ENCODE measurements at regions not wholly inside any gene's neighbourhood (a gene's known extent, or its start where the extent isn't known, plus 50 kb on each side); places are given as distances from the start of the nearest gene placed in this dataset.
"Not testable (repeated sequence)": the region's sequence is repeated elsewhere in the genome, so short reads cannot be mapped to it uniquely, and the experiment has no call there.

DNA sequence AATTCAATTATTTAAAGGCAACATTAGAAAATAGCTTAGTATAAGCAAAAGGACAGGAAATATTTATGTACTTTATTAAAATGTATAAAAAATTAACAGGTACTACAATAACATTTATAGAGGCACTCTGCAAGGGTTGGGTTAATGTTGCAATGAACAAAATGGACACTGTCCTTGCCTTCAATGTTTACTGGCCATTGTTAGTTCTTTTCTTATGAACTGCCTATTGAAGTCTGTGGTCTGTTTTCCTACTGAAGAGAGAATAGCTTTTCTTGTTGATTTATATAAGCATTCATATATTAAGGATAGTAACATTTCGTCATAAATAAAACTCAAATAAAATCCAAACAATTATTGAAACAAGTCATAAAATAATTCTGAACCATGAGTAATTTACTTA, 135.3 kb upstream of the BEND6 start:
- TF ChIP-seq, protein P1, sequence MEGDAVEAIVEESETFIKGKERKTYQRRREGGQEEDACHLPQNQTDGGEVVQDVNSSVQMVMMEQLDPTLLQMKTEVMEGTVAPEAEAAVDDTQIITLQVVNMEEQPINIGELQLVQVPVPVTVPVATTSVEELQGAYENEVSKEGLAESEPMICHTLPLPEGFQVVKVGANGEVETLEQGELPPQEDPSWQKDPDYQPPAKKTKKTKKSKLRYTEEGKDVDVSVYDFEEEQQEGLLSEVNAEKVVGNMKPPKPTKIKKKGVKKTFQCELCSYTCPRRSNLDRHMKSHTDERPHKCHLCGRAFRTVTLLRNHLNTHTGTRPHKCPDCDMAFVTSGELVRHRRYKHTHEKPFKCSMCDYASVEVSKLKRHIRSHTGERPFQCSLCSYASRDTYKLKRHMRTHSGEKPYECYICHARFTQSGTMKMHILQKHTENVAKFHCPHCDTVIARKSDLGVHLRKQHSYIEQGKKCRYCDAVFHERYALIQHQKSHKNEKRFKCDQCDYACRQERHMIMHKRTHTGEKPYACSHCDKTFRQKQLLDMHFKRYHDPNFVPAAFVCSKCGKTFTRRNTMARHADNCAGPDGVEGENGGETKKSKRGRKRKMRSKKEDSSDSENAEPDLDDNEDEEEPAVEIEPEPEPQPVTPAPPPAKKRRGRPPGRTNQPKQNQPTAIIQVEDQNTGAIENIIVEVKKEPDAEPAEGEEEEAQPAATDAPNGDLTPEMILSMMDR (IDR thresholded peaks at IDR 0.05): no peak
- DNase-seq (ENCODE audit: low spot score): no peak
- no peaks in the 10 kb centered on the region for H3K27me3 ChIP-seq
- no peaks in the 10 kb centered on the region for H3K36me3 ChIP-seq
- no peak overlapping the region for H3K27ac ChIP-seq
- no peaks in the 10 kb centered on the region for H3K9me3 ChIP-seq
- H3K4me1 ChIP-seq: peaks cover 0 to 30% of the 10 kb centered on the region in 2 donors
- no peak overlapping the region for H3K4me3 ChIP-seq

DNA sequence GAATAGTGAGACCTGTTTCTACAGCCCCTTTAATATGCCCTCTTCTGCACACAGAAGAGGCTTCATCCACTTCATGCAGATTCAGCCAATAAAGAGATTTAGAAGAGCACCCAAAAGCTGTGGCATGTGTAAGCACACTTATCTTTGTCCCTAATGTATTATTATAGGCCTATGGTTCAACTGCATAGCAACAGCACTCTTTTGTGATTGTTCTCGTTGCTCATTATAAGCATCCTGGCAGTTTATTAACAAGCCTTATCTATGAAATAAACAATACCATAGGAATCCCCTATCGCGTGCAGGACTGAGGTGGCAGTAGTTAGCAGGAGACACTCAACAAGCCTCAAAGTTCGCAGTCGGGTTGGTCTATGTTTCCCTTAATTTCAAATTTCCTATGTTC, 138.5 kb upstream of the BEND6 start:
- H3K27me3 ChIP-seq: no peaks in the 10 kb centered on the region
- DNase-seq (ENCODE audit: low spot score): no peak
- H3K4me3 ChIP-seq: no peak overlapping the region
- H3K4me1 ChIP-seq: peaks cover 0 to 34% of the 10 kb centered on the region in 2 donors
- peak overlapping the region; percentile 66 to 86 for H3K27ac ChIP-seq
- H3K36me3 ChIP-seq: no peaks in the 10 kb centered on the region
- TF ChIP-seq, protein P1 (IDR thresholded peaks at IDR 0.05): no peak
- H3K9me3 ChIP-seq: no peaks in the 10 kb centered on the region

GRCh38 chr6:56815436-56815835, 139.5 kb upstream of the BEND6 start:
- peaks cover 0 to 25% of the 10 kb centered on the region in 2 donors for H3K4me1 ChIP-seq
- H3K9me3 ChIP-seq: no peaks in the 10 kb centered on the region
- no peaks in the 10 kb centered on the region for H3K36me3 ChIP-seq
- no peak for DNase-seq (ENCODE audit: low spot score)
- TF ChIP-seq, protein P1 (IDR thresholded peaks at IDR 0.05): no peak
- H3K27ac ChIP-seq: peak overlapping the region; percentile 66 to 86
- H3K27me3 ChIP-seq: no peaks in the 10 kb centered on the region
- H3K4me3 ChIP-seq: no peak overlapping the region

DNA sequence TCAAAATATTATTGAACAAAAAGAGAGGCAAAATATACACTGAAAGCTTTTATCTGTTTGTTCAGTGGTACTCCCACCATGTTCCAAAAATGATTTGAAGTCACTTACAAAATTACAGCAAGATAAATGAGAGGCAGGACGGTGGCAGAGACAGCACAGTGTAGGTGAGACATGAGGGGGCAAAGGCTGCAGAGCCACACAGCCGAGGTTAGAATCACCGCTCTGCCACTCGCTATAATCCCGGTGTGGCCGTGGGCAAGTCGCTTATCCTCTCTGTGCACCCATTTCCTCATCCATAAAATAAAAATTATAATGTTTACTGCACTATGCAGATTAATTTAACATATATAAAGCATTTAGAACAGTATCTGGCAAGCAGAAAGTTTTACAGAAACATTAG, 140.1 kb upstream of the BEND6 start:
- DNase-seq (ENCODE audit: low spot score): no peak
- H3K9me3 ChIP-seq: no peaks in the 10 kb centered on the region
- TF ChIP-seq, protein P1 (IDR thresholded peaks at IDR 0.05): no peak
- H3K27ac ChIP-seq: peak overlapping the region; percentile 66 to 86
- H3K4me3 ChIP-seq: peak overlapping the region in 1 of 2 donors; percentile 19
- no peaks in the 10 kb centered on the region for H3K36me3 ChIP-seq
- peaks cover 0 to 25% of the 10 kb centered on the region in 2 donors for H3K4me1 ChIP-seq
- H3K27me3 ChIP-seq: no peaks in the 10 kb centered on the region

GRCh38 chr6:56814308-56814707, 140.6 kb upstream of the BEND6 start:
- Histone ChIP-seq H3K4me1 (peaks cover 0 to 27% of the 10 kb centered on the region in 2 donors), H3K27me3 (no peaks in the 10 kb centered on the region), H3K4me3 (peak overlapping the region in 1 of 2 donors; percentile 19), H3K36me3 (no peaks in the 10 kb centered on the region), H3K27ac (peak overlapping the region; percentile 66 to 86), H3K9me3 (no peaks in the 10 kb centered on the region)
- TF ChIP-seq, protein P1 (IDR thresholded peaks at IDR 0.05): no peak
- DNase-seq (ENCODE audit: low spot score): no peak

- H3K4me1 ChIP-seq: peaks cover 0 to 33% of the 10 kb centered on the region in 2 donors
- not testable (repeated sequence) for H3K9me3 ChIP-seq; H3K4me3 ChIP-seq; H3K27ac ChIP-seq; H3K27me3 ChIP-seq; DNase-seq (ENCODE audit: low spot score); H3K36me3 ChIP-seq
Observed at GRCh38 chr6:56812851-56813250, 142.1 kb upstream of the BEND6 start.

Measured in right atrium auricular region (tissue), 2 donors.